NB4 (cell line): ENCODE measurements at regions not wholly inside any gene's neighbourhood (a gene's known extent, or its start where the extent isn't known, plus 50 kb on each side); places are given as distances from the start of the nearest gene placed in this dataset.

ENCODE experiments used
- POLR2A ChIP-seq: IDR thresholded peaks from 2 replicates; pipeline ENCODE4 v1.6.1; 2011; ENCODE audit warnings: mild to moderate bottlenecking; ENCODE audit not compliant: insufficient read length; ENCODE audit errors: extremely low read depth
- TF ChIP-seq, protein P1 (sequence below): IDR thresholded peaks from one replicate; pipeline ENCODE4 v1.5.1; 2012; ENCODE audit warnings: low read depth, low read length

- TF ChIP-seq, protein P1, sequence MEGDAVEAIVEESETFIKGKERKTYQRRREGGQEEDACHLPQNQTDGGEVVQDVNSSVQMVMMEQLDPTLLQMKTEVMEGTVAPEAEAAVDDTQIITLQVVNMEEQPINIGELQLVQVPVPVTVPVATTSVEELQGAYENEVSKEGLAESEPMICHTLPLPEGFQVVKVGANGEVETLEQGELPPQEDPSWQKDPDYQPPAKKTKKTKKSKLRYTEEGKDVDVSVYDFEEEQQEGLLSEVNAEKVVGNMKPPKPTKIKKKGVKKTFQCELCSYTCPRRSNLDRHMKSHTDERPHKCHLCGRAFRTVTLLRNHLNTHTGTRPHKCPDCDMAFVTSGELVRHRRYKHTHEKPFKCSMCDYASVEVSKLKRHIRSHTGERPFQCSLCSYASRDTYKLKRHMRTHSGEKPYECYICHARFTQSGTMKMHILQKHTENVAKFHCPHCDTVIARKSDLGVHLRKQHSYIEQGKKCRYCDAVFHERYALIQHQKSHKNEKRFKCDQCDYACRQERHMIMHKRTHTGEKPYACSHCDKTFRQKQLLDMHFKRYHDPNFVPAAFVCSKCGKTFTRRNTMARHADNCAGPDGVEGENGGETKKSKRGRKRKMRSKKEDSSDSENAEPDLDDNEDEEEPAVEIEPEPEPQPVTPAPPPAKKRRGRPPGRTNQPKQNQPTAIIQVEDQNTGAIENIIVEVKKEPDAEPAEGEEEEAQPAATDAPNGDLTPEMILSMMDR, result no peak
- no peak for TF ChIP-seq POLR2A
These were observed 148.1 kb downstream of the ZWINT start for GRCh38 chr10:56212951-56213350.
